ENCODE measurements at regions not wholly inside any gene's neighbourhood (a gene's known extent, or its start where the extent isn't known, plus 50 kb on each side); places are given as distances from the start of the nearest gene placed in this dataset.
"Not testable (repeated sequence)": the region's sequence is repeated elsewhere in the genome, so short reads cannot be mapped to it uniquely, and the experiment has no call there.

DNA sequence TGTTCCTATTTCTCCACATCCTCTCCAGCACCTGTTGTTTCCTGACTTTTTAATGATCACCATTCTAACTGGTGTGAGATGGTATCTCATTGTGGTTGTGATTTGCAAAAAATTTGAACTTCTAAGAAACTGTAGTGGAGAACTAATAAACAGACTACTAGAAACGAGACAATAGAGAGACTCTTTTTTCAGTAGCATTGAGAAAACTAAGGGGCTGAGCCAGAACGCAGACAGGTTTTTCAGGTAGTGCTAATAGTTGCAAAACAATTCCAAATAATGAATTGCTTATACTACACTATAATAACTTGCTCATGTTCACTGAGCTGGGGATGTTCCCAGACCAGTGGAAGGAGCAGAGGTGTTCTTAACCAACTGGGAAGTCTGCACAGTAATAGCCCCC, 98.8 kb upstream of the DPH5 start:
- no peak for DNase-seq (ENCODE audit: low read depth in 3 of 3, low spot score in 1 of 3)

DNA sequence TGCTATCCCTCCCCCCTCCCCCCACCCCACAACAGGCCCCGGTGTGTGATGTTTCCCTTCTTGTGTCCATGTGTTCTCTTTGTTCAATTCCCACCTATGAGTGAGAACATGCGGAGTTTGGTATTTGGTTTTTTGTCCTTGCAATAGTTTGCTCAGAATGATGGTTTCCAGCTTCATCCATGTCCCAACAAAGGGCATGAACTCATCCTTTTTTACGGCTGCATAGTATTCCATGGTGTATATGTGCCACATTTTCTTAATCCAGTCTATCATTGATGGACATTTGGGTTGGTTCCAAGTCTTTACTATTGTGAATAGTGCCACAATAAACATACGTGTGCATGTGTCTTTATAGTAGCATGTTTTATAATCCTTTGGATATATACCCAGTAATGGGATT, 98.3 kb upstream of the DPH5 start:
- not testable (repeated sequence) for DNase-seq (ENCODE audit: low read depth in 3 of 3, low spot score in 1 of 3)

DNA sequence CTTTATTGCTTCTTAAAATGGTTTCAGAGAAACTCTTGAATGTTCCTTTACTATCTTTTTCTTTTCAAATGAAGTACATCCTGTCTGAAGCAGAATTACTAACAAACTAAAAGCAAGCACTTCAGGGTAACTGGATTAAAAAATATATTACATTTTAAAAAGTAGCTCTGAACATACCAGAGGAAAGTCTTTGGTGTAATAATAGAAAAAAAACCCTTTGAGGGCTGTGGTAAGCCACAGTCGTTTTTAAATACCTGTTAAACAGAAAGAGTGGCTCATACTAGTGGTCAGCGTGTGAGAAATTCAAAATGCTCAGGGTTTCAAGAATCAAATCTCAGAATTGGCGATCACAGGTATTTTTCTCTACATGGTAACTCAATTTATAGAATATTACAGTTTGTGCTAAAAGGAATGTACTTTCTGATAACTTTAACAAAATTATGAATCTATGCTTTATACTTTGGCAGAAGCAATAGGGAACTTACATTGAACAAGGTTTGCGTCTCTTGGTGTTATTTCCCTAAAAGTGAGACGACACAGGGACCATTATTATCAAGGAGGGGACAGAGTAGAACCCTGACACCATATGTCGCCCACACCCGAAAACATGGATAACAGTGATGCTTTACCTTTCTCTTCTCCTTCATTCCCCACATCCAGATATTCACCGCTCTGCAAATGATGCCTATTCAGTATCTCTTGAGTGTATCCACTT, 97.0 kb upstream of the DPH5 start:
- no peak for DNase-seq (ENCODE audit: low read depth in 3 of 3, low spot score in 1 of 3)

DNA sequence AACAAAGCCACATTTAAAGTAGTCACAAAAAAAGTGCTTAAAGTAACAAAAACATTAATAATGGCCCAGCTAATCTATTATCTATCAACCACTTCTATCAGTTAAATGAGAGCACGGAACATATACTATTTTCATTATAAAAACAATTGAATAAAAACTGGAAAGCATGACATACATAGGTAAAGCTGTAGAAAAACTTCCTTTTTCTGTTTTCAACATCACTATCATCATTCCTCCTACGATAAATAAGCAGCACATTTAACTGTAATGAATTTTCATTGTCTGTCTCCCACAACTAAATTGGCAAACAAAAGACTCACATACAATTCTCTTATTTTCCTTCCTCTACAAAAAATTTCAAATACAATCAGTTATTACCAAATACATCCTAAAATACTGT, 96.4 kb upstream of the DPH5 start:
- DNase-seq (ENCODE audit: low read depth in 3 of 3, low spot score in 1 of 3) = no peak

DNA sequence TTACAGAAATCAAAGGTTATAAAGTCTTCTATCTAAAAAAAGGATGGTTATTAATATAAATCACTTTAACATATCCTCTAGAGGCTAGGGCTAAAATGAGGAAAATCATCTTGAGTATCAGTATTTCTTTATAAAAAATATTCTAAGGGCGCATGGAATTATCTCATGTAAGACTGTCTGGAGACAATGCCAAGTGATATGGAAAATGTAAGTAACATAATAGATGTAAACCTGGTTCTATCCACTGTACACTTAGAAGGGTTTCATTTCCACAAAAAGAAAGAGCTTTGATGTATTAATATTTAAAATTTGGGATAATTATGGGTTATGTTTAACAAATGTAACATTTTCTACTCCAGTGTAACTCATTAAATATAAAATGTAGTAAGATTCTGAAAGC, 95.9 kb upstream of the DPH5 start:
- DNase-seq (ENCODE audit: low read depth in 3 of 3, low spot score in 1 of 3) = no peak

DNA sequence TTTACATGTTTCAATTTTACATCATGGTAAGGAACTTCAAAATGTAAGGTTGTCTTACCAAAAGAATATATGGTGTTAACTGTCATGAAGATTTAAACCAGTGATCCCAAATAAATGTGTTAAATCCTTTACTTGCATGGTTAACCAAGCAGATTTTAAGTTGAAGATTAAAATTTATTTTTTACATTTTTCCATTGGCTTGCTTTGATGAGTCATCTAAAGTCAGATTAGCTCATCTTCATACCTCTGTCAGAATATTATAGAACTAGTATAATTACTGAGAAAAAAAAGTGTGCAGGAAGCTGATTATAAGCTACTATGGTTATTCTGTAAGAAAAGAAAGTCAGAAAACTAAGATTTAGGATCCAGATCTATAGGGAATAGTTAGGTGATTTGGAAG, 95.3 kb upstream of the DPH5 start:
- DNase-seq (ENCODE audit: low read depth in 3 of 3, low spot score in 1 of 3) = no peak

DNA sequence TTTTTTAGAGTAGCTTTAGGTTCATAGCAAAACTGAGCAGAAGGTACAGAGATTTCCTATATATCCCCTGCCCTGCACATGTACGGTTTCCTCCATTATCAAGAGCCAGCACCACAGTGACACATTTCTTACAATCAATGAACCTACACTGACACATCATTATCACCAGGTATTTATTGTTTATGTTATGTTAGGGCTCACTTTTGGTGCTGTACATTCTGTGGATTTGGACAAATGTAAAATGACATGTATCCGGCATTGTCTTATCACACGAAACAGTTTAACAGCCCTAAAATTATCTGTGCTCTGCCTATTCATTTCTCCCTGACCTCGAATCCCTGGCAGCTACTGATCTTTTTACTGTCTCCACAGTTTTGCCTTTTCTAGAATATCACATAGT, 93.7 kb upstream of the DPH5 start:
- no peak for DNase-seq (ENCODE audit: low read depth in 3 of 3, low spot score in 1 of 3)

DNA sequence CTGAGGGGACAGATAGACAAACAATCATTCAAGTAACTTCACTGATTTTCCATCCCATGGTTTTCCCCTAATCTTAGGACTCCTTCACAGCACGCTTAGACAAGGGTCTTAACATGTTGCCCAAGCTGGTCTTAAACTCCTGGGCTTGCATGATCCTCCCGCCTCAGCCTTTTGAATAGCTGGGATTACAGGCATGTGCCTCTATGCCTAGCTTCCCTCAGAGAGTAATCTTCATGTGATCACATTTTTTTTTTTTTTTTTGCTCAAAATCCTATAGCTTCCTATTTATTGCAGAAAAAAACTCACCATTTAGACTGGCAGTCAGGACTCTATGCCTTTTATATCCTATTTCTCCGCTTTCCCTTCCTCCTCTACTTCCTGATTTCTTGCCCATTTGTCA, 90.4 kb upstream of the DPH5 start:
- DNase-seq (ENCODE audit: low read depth in 3 of 3, low spot score in 1 of 3) = no peak

DNA sequence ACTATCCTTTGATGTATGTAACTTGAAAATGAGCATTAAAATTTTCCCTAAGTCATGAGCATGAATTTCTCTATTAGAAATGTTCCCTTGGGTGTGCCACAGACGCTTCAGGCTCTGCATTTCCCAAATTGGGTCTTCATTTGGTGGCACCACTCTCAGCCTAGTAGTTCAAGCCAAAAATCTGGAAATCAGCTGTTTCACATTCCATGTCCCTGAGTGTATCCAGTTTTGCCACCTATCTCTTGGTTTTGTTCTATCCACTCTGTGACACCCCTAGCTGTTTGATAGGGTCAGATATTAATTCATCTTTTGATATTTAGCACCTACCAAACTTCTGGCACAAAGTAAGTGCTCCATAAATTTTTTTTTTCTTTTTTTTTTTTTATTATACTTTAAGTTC, 89.5 kb upstream of the DPH5 start:
- no peak for DNase-seq (ENCODE audit: low read depth in 3 of 3, low spot score in 1 of 3)

DNA sequence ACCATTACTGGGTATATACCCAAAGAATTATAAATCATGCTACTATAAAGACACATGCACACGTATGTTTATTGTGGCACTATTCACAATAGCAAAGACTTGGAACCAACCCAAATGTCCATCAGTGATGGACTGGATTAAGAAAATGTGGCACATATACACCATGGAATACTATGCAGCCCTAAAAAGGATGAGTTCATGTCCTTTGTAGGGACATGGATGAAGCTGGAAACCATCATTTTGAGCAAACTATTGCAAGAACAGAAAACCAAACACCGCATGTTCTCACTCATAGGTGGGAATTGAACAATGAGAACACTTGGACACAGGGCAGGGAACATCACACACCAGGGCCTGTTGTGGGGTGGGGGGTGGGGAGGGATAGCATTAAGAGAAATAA, 88.5 kb upstream of the DPH5 start:
- not testable (repeated sequence) for DNase-seq (ENCODE audit: low read depth in 3 of 3, low spot score in 1 of 3)

DNA sequence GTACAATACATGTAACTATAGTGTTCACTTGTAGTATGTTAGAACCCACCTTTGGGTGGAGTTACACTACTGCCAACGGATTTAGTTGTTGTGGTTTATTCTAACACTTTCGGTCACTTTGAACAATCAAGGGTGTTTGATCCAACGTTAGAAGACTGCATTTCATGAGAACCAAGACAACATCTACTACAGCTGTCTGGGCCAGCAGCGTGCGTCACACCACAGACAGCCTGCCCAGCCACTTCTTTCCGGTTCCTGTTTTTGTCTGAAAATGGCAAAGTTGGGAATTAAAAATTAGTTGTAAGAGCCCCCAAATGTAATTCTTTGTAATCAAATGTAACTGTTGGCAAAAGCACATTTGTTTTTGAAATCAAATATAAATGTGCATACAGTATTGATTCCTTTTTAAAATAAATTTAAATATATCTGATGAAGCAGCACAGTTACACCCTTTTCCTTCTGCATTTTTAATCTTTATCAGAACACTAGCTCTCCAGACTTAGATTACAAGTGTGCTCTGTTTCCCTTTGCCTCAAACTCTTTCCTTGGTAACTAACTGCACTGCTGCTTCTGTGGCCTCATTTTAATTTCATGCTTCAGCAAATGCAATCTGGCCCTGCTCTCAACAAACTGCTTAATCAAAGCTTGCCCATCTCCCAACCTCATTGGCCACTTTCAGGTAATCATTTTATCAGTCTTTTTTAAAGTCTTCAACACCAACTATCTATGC, 86.6 kb upstream of the DPH5 start:
- peak; percentile 15 to 54 (median 37) for DNase-seq (ENCODE audit: low read depth in 3 of 3, low spot score in 1 of 3)

DNA sequence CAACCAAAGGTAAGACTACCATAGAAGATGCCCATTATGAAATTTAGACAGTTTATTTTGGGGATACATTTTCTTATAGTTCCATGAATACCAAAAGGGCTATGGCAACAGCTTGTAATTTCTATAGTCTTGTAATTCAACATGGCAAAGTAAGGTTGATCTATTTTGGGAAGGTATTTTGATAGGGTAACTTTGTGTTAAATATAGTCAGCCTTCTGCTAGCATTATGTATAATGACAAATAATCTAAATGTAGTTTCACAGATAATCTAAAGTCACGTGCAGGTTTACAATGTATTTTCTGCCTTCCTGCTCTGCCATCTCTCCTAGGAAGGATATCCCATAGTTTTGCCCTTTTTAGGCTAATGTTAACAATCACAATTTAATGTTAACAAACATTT, 85.9 kb upstream of the DPH5 start:
- DNase-seq (ENCODE audit: low read depth in 3 of 3, low spot score in 1 of 3) = no peak

DNA sequence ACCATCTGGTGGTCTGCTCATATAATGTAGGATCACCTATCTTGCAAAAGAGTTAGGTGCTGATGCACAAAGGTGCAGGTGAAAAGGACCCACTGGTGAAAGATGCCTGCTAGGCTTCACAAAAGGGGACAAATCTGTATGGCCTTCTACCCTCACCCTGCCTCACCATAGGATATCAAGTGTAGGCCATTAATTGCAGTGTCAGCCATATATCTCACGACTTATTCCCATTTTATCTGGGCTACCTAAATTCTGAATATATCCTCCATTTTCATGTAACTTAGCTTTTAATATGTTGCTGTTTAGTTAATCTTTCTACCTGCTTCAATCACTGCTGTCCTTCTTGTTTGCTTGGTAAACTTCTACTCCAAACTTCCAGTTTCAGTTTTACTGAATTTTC, 84.2 kb upstream of the DPH5 start:
- DNase-seq (ENCODE audit: low read depth in 3 of 3, low spot score in 1 of 3) = no peak

DNA sequence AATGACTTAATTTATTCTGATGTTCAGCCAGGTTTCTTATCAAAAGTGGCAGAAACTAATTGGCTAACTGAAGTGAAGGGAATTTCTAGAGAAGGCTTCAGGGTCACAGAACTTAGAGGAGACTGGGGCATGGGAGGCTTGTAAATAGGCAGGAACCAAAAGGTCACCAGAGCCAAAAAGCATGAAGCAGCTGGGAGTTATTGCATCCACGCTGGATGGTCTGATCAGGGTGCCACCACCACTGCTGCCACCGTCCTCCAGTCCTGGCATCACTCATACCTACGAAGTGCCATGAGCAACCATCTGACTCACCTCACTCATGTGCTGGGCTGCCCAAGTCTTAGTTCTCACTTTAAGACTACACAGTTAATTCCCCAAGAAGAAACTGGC, 82.5 kb upstream of the DPH5 start:
- no peak for DNase-seq (ENCODE audit: low read depth in 3 of 3, low spot score in 1 of 3)

DNA sequence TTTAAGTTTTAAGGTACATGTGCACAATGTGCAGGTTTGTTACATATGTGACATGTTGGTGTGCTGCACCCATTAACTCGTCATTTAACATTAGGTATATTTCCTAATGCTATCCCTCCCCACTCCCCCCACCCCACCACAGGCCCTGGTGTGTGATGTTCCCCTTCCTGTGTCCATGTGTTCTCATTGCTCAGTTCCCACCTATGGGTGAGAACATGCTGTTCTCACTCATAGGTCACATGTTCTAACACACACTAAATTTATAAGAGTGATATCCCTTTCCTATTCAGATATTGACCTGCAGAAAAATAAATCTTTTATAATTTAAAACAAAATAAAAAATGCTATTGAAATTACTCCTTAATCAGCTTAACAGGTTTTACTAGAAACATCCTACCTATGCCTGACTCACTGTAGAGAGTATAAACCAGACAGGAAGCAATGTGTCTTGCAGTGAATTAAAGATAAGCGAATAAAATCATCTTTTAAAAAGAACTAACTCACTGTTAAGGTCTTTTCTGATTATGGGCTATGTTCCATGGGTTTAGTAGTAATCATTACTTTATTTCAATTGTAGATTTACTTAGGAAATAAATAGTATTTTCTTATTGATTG, 82.0 kb upstream of the DPH5 start:
- DNase-seq (ENCODE audit: low read depth in 3 of 3, low spot score in 1 of 3) = no peak

DNA sequence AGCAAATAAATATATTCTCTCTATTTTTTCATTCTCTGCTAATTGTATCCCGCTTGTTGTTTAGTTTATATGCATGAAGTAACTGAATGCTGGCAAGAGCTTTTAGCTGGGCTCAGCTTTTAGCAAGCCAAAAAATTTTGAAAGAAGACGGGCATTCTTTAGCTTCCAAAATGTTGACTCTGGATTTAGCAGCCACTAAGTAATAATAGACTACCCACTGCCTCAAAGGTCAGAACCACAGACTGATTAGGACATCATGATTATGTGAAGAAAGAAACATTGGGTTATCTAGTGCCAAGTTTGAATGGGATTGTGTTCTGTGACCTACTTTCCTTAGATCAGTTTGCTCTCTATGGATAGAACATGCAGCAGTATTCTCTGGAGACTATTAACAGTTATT, 80.3 kb upstream of the DPH5 start:
- DNase-seq (ENCODE audit: low read depth in 3 of 3, low spot score in 1 of 3) = no peak

DNA sequence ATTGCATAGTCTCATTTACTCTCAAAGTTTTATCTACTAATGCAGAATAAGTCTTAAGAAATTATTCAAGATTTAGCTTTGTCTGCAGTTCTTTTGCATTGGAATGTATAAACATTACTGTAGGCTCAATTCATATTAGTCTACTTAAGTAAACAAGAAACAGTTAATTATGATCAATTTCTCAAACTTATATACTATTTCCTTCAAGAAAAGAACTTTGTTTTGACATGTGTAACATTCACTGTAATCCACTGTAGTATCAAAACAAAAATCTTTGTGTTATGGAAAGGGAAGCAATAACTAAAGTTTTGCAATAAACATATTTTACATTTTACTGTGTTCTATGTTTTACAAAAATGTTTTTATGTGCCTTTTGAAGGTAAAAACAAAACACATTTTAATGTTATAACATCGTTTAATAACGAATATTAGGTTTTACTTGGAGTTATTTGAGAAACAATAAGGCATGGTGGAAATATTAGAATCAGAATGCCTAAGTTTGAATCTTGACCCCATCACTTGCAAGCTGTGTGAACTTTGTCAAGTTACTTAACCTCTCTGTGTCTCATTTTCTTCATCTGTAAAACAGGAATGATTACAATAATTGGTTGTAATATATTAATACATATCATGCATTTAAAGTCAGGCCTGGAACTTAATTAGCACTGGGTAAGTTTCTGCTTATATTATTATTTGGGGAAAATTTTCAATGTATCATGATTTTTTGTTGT, 77.0 kb upstream of the DPH5 start:
- DNase-seq (ENCODE audit: low read depth in 3 of 3, low spot score in 1 of 3) = no peak

DNA sequence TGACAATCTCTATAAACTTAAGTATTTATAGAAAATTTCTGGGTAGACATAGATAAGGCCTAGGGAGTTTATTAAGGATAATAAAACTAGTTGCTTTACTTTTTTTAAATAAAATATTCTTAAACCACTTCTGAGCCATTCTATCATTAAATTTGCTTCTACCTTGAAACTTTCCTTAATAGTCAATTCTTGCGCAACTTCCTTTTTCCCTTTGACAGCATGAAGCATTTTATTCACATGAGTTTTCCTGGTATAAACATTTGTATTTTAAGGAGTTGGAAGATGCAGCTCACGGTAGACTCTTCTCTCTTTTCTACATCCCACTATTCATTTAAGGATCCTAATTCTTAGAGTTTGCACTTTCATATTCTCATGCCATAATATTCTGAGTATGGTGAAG, 75.8 kb upstream of the DPH5 start:
- no peak for DNase-seq (ENCODE audit: low read depth in 3 of 3, low spot score in 1 of 3)

DNA sequence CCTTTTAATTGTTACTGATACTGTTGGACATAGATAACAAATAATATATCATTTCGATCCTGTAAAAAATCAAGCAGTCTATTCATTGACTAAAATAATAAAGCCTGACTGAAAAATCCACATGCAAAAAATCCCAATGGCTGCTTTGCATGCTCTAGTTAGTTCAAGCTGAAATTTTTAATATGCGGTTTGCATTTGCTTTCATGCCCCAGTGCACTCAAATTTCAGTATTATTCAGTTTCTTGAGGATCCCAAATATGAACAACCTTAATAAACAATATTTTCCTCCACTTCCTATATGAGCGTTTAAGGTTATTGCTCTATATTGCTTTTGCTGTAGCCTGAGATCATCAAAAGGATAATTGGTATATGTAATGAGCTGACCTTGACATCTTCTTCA, 75.1 kb upstream of the DPH5 start:
- no peak for DNase-seq (ENCODE audit: low read depth in 3 of 3, low spot score in 1 of 3)

DNA sequence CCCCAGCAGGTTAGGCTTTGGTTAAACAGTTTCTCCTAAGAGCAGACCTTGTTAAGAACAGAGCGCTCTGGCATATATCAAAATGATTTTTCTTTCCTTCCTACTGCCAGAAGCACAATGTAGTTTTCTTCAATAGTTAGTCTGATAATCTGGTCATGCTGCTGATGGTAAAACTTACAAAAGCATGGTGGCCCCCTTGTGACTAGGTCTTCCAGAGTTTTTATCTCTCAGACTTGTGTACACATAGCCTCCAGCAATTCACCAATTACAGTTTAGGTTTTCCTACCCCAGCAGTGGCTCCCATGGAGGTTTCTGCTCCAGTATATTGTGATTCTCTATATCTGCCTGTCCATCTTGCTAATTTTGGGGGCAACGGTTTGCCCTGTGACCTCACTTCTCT, 73.3 kb upstream of the DPH5 start:
- DNase-seq (ENCODE audit: low read depth in 3 of 3, low spot score in 1 of 3) = no peak

DNA sequence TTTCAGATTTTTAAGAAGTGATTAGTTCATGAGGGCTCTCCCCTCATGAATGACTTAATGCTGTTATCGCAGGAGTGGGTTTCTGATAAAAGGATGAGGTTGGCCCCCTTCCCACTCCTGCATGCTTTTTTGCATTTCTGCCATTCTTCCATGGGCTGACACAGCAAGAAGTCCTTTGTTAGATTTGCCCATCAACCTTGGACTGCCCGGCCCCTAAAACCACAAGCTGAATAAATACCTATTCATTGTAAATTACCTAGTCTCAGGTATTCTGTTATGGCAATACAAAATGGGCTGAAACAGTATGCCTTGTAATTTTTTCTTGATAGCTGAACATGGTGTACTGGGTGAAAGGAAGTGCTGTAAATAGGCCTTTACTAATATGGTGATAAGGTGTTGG, 72.7 kb upstream of the DPH5 start:
- DNase-seq (ENCODE audit: low read depth in 3 of 3, low spot score in 1 of 3) = no peak
